ENCODE measurements at regions not wholly inside any gene's neighbourhood (a gene's known extent, or its start where the extent isn't known, plus 50 kb on each side); places are given as distances from the start of the nearest gene placed in this dataset.

DNA sequence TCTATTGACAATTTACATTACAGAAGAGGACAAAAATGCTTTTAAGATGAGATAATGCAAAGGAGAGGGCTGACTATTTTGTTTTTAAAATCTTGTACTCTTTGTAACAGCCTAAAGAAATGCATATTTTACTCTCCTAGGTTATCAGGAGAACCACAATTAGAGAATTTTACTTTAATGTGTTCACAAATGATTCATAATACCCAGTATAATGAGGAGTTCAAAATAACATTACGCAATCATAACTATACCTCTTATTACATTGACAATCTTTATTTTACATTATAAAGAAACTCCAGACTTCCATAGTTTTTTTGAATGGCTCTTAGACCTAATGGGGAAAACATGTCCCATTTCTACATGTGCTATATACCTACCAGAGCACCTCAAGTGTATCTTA, 1089.7 kb downstream of the PCDH17 start:
- no peak for DNase-seq (ENCODE audit: low spot score)
- no peak for FAIRE-seq
- intact Hi-C loops (cut with micrococcal nuclease; ENCODE audit: unreplicated experiment) (no loop called here), in situ Hi-C loops (cut with HindIII; ENCODE audit: extremely low pct_ligation_motif_present, low pct_unique_long_range_greater_than_20kb) (no loop called here)
- H3K27me3 ChIP-seq (ENCODE audit: control insufficient read depth in 1 of 2, insufficient read depth in 2 of 2, low read length in 2 of 2): no peaks in the 10 kb centered on the region
- peak; percentile 50; the same call in 1 of the 2 replicates for TF ChIP-seq CEBPB (IDR thresholded peaks at IDR 0.05; ENCODE audit: borderline replicate concordance, low read depth, low read length)
- no peak for TF ChIP-seq LCORL (IDR thresholded peaks at IDR 0.05)
- no peak for TF ChIP-seq LCORL (CRISPR knock-in tag; IDR thresholded peaks at IDR 0.05)
- no peaks in the 10 kb centered on the region for H4K20me1 ChIP-seq (ENCODE audit: insufficient read depth, low read length)
- no peak overlapping the region for H3K9ac ChIP-seq (ENCODE audit: insufficient read depth, low read depth, low read length)
- H3K4me1 ChIP-seq (ENCODE audit: insufficient read depth, low read length): no peaks in the 10 kb centered on the region
- H3K36me3 ChIP-seq (replicated peaks in 1 of 2; ENCODE audit: control insufficient read depth in 1 of 2, insufficient read depth in 2 of 2, low read length in 2 of 2): no peaks in the 10 kb centered on the region
- ATAC-seq: no peak
- no peaks in the 10 kb centered on the region for H3K79me2 ChIP-seq (ENCODE audit: insufficient read depth, low read length)
- no peak overlapping the region for H2AFZ ChIP-seq (ENCODE audit: low read length)
- H3K9me3 ChIP-seq (ENCODE audit: low read length): peaks cover 29% of the 10 kb centered on the region
- no peak overlapping the region for H3K27ac ChIP-seq (ENCODE audit: extremely low read length, insufficient read depth, low read length)
- ChIA-PET POLR2A (no interaction called here), CTCF (ENCODE audit: low intra/inter-chr PET ratio, low total read pairs) (no interaction called here)
- no peak overlapping the region for H3K4me2 ChIP-seq (ENCODE audit: low read depth, low read length)
- H3K4me3 ChIP-seq (replicated peaks in 1 of 3; ENCODE audit: insufficient read depth in 1 of 3, low read depth in 2 of 3, low read length in 3 of 3): no peak overlapping the region
- WGBS (ENCODE audit: low lambda C conversion rate): 12% methylated on average over 1 of the region's 1 CpG
- BruUV-seq (replicated peaks): no TSS peak

- ChIA-PET CTCF (ENCODE audit: low intra/inter-chr PET ratio, low total read pairs) (no interaction called here), POLR2A (no interaction called here)
- Histone ChIP-seq H3K36me3 (replicated peaks in 1 of 2; ENCODE audit: control insufficient read depth in 1 of 2, insufficient read depth in 2 of 2, low read length in 2 of 2) (no peaks in the 10 kb centered on the region), H3K4me2 (ENCODE audit: low read depth, low read length) (no peak overlapping the region), H3K27ac (ENCODE audit: extremely low read length, insufficient read depth, low read length) (no peak overlapping the region), H3K9me3 (ENCODE audit: low read length) (peaks cover 24% of the 10 kb centered on the region), H4K20me1 (ENCODE audit: insufficient read depth, low read length) (no peaks in the 10 kb centered on the region), H3K4me3 (replicated peaks in 1 of 3; ENCODE audit: insufficient read depth in 1 of 3, low read depth in 2 of 3, low read length in 3 of 3) (no peak overlapping the region), H3K9ac (ENCODE audit: insufficient read depth, low read depth, low read length) (no peak overlapping the region), H3K27me3 (ENCODE audit: control insufficient read depth in 1 of 2, insufficient read depth in 2 of 2, low read length in 2 of 2) (no peaks in the 10 kb centered on the region), H2AFZ (ENCODE audit: low read length) (no peak overlapping the region), H3K4me1 (ENCODE audit: insufficient read depth, low read length) (no peaks in the 10 kb centered on the region), H3K79me2 (ENCODE audit: insufficient read depth, low read length) (no peaks in the 10 kb centered on the region)
- no peak for TF ChIP-seq ZNF639 (CRISPR knock-in tag; conservative IDR thresholded peaks at IDR 0.05)
- no peak for TF ChIP-seq ZFP62 (CRISPR knock-in tag; IDR thresholded peaks at IDR 0.05)
- TF ChIP-seq TSC22D2 (CRISPR knock-in tag; IDR thresholded peaks at IDR 0.05; ENCODE audit: borderline replicate concordance): no peak
- TF ChIP-seq CREB1 (IDR thresholded peaks at IDR 0.05): no peak
- TF ChIP-seq CREB1 (CRISPR knock-in tag; IDR thresholded peaks at IDR 0.05): no peak
- no peak for TF ChIP-seq FOXK2 (IDR thresholded peaks at IDR 0.05)
- no peak for TF ChIP-seq ZNF430 (CRISPR knock-in tag; IDR thresholded peaks at IDR 0.05)
- intact Hi-C loops (cut with micrococcal nuclease; ENCODE audit: unreplicated experiment) (no loop called here), in situ Hi-C loops (cut with HindIII; ENCODE audit: extremely low pct_ligation_motif_present, low pct_unique_long_range_greater_than_20kb) (no loop called here)
- no peak for DNase-seq (ENCODE audit: low spot score)
- FAIRE-seq: no peak
- BruUV-seq (replicated peaks): no TSS peak
- 3% methylated on average over 3 of the region's 3 CpGs for WGBS (ENCODE audit: low lambda C conversion rate)
- no peak for ATAC-seq
These were observed 1096.6 kb downstream of the PCDH17 start for GRCh38 chr13:58728126-58728525.

Measured in HepG2 (cell line).